ENCODE measurements at regions not wholly inside any gene's neighbourhood (a gene's known extent, or its start where the extent isn't known, plus 50 kb on each side); places are given as distances from the start of the nearest gene placed in this dataset.

- DNase-seq, result no peak
Measured at GRCh38 chr2:65823511-65823910, 391.1 kb upstream of the SPRED2 start.

GRCh38 chr2:65820454-65820853 is 388.1 kb upstream of the SPRED2 start:
- no peak for DNase-seq

DNA sequence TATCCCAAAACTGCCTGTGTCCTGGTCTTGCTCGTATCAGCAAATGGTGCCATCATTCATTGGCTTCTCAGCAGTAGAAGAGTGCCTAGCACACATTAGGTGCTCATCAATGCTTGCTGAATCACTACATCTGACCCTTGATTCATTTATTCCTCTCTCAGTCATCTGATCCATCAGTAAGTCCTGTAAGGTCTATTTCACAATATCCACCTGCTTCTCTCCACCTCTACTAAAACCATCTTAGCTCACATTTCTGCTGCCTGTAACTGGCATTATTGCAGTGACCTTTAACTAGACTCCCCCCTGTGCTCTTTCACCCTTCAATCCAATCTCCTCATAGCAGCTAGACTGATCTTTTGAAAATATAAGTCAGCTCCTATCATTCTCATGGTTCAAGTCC is 387.6 kb upstream of the SPRED2 start:
- DNase-seq, result no peak

DNA sequence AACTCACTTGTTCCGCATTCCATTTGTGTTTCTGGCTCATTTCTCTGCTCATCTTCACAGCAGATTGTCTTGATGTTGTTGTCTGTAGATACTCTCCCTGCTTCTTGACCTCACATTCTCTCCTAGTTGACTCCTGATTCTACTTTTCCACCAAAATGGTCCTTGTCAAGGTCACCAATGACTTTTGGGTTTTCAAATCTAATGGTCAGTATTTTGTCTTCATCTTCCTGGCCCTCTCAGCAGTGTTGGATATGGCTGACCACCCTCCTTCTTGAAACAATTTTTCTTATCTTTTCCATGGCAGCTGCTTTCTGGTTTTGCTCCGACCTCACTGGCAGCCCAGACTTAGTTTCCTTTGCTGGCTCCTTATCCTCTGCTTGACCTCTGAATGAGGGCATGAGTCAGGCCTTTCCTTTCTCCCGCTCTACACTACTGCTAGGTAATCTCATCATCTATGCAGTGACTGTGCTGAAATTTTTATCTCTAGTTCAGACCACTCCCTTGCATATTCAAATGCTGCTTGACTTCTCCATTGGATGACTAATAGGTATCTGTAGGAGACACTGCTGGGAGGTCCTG is 386.6 kb upstream of the SPRED2 start:
- DNase-seq, result no peak

DNA sequence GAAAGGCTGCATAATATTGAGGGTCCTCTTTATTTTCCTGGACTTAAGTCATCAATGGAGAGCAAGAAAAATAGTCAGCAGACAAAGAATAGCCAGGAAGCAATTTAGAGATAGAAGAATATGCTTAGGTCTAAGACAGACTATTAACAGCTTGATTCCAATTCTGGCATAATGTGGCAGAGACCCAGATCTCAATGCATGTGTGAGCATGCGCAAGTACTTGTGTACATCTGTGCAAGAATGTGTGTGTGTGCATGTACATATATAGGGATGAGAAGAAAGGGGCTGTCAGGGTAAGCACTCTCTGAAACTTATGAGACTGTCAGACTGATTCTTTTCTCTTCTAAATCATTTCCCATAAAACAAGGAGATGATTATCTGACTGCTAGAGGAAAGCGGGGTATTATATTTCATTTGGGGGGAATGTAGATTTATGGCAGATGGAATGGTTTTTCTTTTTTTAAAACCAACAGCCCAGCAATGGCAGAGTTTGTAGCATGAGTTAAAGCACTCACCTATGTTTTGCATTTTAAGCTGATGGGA is 381.3 kb upstream of the SPRED2 start:
- DNase-seq, result no peak

- no peak for DNase-seq
Measured at GRCh38 chr2:65812887-65813286, 380.5 kb upstream of the SPRED2 start.

DNA sequence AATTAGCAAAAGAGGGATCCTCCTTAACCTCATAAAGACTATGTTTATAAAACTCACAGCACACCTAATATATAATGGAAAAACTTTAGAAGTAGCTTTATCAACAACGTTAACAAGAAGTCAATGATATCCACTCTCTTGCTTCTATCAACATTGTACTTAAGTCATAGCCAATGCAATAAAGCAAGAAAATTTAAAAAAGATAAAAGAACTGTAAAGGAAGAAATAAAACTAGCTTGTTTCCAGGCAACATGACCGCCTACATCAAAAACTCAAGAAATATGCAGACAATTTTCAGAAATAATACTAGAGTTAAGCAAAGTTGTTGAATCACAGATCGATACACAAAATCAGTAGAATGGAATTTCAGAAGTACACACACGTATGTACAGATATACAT is 375.5 kb upstream of the SPRED2 start:
- no peak for DNase-seq

DNA sequence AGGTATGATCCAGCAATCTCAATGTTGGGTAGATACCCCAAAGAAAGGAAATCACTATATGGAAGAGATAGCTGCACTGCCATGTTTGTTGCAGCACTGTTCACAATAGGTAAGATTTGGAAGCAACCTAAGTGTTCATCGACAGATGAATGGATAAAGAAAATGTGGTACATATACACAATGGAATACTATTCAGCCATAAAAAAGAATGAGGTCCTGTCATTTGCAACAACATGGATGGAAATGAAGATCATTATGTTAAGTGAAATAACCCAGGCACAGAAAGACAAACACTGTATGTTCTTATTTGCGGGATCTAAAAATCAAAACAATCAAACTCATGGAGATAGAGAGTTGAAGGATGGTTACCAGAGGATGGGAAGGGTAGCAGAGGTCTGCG is 372.4 kb upstream of the SPRED2 start:
- no peak for DNase-seq

DNA sequence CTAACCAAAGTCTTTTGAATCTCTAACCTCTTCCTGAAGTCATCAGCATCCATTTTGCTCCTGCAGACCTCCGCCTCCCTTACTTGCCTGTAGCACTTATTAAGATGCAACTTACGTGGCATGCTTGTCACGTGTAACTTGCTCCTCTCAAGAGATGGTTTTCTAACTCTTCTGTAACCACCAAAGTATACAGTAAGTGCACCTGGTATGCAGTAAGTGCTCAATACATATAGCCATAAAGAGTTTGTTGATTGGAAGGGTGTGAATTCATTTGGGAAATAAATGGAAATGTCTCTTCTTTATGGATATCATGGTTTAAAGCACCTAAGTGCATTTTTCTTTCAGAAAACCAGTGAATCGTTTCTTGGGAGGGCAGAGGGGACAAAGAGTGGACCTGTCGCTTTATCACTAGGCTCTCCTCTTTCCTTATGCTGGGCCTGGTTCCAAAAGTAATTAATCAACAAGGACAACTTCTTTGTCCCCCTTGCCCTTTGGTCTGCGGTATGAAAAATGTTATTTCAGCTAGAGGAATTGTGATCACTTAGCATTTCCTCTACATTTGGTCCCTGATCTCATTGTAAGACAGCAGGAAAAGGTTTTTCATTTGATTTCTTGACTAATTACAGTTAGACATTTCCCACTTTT is 370.0 kb upstream of the SPRED2 start:
- no peak for DNase-seq

- no peak for DNase-seq
Measured at GRCh38 chr2:65800998-65801397, 368.6 kb upstream of the SPRED2 start.

DNA sequence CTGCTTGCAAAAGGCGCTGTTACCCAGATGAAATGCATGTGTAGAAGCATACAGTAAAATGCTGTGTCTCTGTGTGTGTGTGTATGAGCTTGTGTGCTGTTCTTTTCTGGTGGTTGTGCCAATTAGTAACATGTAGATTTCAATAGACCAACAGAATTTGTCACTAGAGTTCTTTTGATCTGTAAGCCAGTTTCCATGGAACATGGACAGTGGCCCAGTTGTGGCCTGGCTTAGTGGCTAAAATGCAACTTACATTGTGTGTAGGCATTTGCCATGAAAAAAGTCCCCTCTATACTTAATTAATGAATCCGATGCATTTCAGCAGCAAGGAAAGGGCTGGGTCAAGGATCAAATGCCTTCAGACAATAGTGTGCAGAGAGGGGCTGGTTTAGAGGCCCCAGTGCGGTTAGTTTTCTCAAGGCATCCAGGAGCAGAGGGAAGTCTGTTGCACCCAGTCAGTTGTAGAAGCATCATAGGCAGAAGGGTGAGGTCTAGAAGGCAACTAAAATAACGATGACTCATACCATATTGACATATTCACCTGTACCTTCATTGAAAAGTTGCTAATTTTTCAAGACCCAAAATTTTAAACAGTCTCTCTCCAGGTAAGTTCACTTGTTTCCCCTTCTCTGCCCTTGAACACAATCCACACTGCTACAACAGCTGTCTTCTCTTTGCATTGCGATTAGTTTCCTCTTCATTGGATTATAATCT is 366.9 kb upstream of the SPRED2 start:
- DNase-seq, result no peak

DNA sequence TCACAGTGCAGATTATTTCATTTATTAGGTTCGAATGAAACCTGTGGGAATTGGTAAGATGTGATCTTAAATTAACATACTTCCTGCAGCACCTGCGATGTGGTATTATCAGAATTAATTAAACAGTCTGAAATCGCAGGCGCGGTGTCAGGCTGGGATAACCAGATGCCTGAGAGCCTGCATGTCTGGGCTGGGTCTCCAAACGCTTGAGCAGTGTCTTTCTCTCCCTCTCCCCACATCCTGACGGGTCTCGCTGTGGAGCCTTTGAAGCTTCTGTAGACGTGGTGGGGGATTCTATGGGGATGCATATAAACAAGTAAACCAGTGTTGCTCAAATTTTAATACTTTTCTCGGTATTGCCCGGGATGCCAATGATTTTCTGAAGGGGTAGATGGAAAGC is 366.2 kb upstream of the SPRED2 start:
- DNase-seq, result no peak

GRCh38 chr2:65794994-65795393 is 362.6 kb upstream of the SPRED2 start:
- DNase-seq, result no peak

- DNase-seq, result no peak
Measured at GRCh38 chr2:65791404-65791975, 359.1 kb upstream of the SPRED2 start.

DNA sequence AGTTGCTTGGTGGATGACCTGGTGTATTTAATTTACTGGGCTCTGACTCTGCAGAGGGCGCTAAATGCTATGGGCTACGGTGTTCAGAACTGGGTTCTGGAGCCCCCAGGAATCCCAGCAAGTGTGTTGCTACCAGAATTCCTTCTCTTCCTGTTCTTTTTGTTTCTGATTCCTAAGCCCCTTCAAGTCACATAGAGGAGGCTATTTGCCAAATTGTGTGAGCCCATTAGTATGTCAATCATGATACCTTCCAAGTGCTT is 358.2 kb upstream of the SPRED2 start:
- no peak for DNase-seq

DNA sequence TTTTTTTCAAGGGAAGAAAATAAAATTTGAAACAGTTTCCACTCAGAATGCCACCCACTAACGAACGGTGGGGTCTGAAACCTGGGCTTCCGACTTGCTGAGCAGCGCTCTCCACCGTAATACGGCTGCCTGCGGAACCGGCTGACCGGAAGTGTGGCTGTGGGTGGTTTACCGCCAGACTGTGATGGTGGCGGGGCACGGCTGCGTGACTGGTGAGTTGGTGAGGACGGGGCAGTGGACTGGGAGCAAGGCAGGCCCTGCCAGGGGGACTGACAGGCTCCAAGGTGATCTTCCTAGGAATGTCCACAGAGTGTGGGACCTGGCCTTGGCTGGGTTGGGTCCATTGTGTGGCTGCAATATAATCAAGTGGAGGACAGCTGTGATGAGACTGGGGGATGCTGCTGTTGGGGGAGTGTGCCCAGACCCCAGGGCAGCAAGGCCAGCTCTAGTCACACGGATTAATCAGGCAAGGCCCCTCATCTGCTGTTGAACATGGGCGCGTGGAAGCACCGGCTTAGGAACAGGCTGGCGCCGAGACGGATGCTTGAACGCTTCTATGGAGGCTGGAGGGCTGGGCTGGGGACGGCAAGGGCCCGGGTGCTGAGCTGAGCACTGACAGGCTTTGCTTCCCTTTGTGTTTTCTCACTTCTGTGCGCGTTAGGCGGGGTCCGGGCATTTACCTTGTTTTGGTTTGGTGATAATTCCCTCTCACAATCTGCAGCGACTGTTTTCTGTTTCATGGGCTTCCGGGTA is 357.7 kb upstream of the SPRED2 start:
- DNase-seq, result no peak

- no peak for DNase-seq
Measured at GRCh38 chr2:65788556-65788955, 356.2 kb upstream of the SPRED2 start.

DNA sequence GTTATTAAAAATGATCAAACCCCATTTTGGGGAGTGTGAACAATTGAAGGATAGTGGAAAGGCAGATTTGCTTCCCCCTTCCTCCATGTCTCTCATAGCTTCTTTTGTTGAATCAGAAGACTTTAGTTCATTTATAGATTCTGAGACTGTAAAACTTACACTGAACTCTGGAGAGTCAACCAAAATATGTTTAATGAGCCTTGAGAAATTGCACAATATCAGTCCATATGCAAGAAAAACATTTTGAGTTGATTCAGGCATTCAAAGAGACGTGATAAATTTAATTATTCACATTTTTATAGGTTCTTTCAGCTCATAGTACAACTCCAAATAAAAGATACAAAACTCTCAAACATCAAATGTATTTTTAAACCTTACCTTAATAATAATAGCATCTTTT is 354.4 kb upstream of the SPRED2 start:
- no peak for DNase-seq

GRCh38 chr2:65786007-65786717 is 353.8 kb upstream of the SPRED2 start:
- DNase-seq, result no peak

GRCh38 chr2:65782996-65783650 is 350.7 kb upstream of the SPRED2 start:
- DNase-seq, result no peak

DNA sequence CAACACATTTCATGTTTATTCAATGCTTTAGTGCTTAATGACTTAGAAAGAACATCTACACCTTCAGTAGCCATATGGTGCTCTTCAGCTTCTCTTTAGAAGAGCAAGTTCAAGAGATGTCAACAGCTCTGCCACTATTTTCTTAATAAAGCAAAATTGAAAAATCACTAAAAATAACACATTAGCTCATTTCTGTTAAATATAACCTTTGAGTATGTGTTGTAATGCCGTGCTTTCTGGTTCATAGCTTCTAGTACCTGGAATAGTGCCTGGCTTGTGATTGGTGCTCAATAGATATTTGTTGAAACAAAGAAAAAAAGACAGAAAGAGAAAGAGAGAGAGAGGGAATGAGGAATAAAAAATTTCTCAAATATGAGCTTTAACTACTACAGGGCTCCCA is 349.8 kb upstream of the SPRED2 start:
- no peak for DNase-seq

DNA sequence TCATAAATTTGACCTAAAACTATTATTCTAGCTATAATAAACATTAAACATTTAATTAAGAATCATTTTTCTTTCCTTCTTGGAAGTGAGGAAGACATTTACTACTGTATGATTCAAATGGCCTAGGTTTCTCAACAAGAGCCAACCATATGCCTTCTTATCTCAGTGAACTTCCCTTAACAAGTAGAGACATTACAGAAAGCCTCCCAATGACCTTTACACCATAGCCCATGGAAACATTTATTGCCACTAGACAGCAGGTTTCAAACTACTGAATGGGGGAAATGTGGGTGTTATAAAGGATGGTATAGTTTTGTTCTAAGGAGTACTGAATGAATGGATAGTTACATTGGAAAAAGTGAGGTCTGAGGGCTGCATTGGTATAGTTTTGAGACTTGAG is 349.4 kb upstream of the SPRED2 start:
- no peak for DNase-seq
